Activated CD4-positive, alpha-beta memory T cell treated with anti-CD3 and anti-CD28 coated beads, Interleukin-2, amount 10 ng/mL, durations not matched to agents 7 days and 5 days (primary cell): ENCODE measurements at regions not wholly inside any gene's neighbourhood (a gene's known extent, or its start where the extent isn't known, plus 50 kb on each side); places are given as distances from the start of the nearest gene placed in this dataset.
"Not testable (repeated sequence)": the region's sequence is repeated elsewhere in the genome, so short reads cannot be mapped to it uniquely, and the experiment has no call there.

Experiments
- CTCF ChIA-PET: fragments of 350-600 bp; sonication (Branson Sonifier 250); formaldehyde crosslinking; loops from one replicate; lab custom pipeline; 2021; ENCODE audit warnings: antibody characterized with exemption, inconsistent platforms; lab: Charles Lee
- POLR2A ChIA-PET: fragments of 350-600 bp; sonication (Branson Sonifier 250); formaldehyde crosslinking; loops from one replicate; lab custom pipeline; 2021; ENCODE audit warnings: antibody characterized with exemption; lab: Charles Lee
- DNase-seq: peaks from one replicate; pipeline ENCODE4 v3.0.0-alpha.2; 2020
- H3K27ac Mint-ChIP-seq: one replicate; pipeline ENCODE4 v1.8.0; 2021; ENCODE audit warnings: mild to moderate bottlenecking, mixed read lengths
- H3K27me3 Mint-ChIP-seq: one replicate; pipeline ENCODE4 v1.8.0; 2021; ENCODE audit warnings: mixed read lengths
- H3K36me3 Mint-ChIP-seq: one replicate; pipeline ENCODE4 v1.8.0; 2021; ENCODE audit warnings: low read depth, mixed read lengths
- H3K4me1 Mint-ChIP-seq: one replicate; pipeline ENCODE4 v1.8.0; 2021; ENCODE audit warnings: mixed read lengths
- H3K4me3 Mint-ChIP-seq: one replicate; pipeline ENCODE4 v1.8.0; 2021; ENCODE audit warnings: mild to moderate bottlenecking, mixed read lengths
- H3K9me3 Mint-ChIP-seq: one replicate; pipeline ENCODE4 v1.8.0; 2021; ENCODE audit warnings: mixed read lengths

GRCh38 chr3:35437381-35437780 is 201.9 kb upstream of the ARPP21 start:
- Mint-ChIP-seq H3K4me1 (no peaks in the 10 kb centered on the region), H3K9me3 (peaks cover 2% of the 10 kb centered on the region), H3K27me3 (no peaks in the 10 kb centered on the region), H3K27ac (no peak overlapping the region), H3K4me3 (no peak overlapping the region), H3K36me3 (no peaks in the 10 kb centered on the region)
- CTCF ChIA-PET, result no interaction called here
- POLR2A ChIA-PET, result no interaction called here
- no peak for DNase-seq

GRCh38 chr3:35438101-35438500 is 201.2 kb upstream of the ARPP21 start:
- Mint-ChIP-seq H3K27me3 (no peaks in the 10 kb centered on the region), H3K4me1 (no peaks in the 10 kb centered on the region), H3K27ac (no peak overlapping the region), H3K9me3 (peaks cover 2% of the 10 kb centered on the region), H3K36me3 (no peaks in the 10 kb centered on the region), H3K4me3 (no peak overlapping the region)
- DNase-seq, result no peak
- CTCF ChIA-PET, result no interaction called here
- POLR2A ChIA-PET, result no interaction called here

GRCh38 chr3:35439663-35440062 is 199.7 kb upstream of the ARPP21 start:
- POLR2A ChIA-PET, result no interaction called here
- no peaks in the 10 kb centered on the region for H3K27me3 Mint-ChIP-seq
- no peak for DNase-seq
- H3K36me3 Mint-ChIP-seq, result no peaks in the 10 kb centered on the region
- peaks cover 2% of the 10 kb centered on the region for H3K9me3 Mint-ChIP-seq
- H3K4me3 Mint-ChIP-seq, result no peak overlapping the region
- no peak overlapping the region for H3K27ac Mint-ChIP-seq
- H3K4me1 Mint-ChIP-seq, result no peaks in the 10 kb centered on the region
- CTCF ChIA-PET, result no interaction called here

GRCh38 chr3:35440826-35441225 is 198.5 kb upstream of the ARPP21 start:
- no peaks in the 10 kb centered on the region for H3K27me3 Mint-ChIP-seq
- peaks cover 3% of the 10 kb centered on the region for H3K9me3 Mint-ChIP-seq
- no peaks in the 10 kb centered on the region for H3K36me3 Mint-ChIP-seq
- H3K27ac Mint-ChIP-seq, result no peak overlapping the region
- no peak for DNase-seq
- ChIA-PET POLR2A (no interaction called here), CTCF (no interaction called here)
- H3K4me1 Mint-ChIP-seq, result no peaks in the 10 kb centered on the region
- H3K4me3 Mint-ChIP-seq, result no peak overlapping the region

- Mint-ChIP-seq H3K4me3 (no peak overlapping the region), H3K9me3 (peaks cover 3% of the 10 kb centered on the region), H3K27me3 (no peaks in the 10 kb centered on the region), H3K27ac (no peak overlapping the region), H3K4me1 (no peaks in the 10 kb centered on the region), H3K36me3 (no peaks in the 10 kb centered on the region)
- CTCF ChIA-PET, result no interaction called here
- no peak for DNase-seq
- POLR2A ChIA-PET, result no interaction called here
Measured at GRCh38 chr3:35446896-35447295, 192.4 kb upstream of the ARPP21 start.

- Mint-ChIP-seq H3K4me3 (no peak overlapping the region), H3K9me3 (peaks cover 5% of the 10 kb centered on the region), H3K4me1 (no peaks in the 10 kb centered on the region), H3K27me3 (no peaks in the 10 kb centered on the region), H3K36me3 (no peaks in the 10 kb centered on the region), H3K27ac (no peak overlapping the region)
- DNase-seq, result no peak
- CTCF ChIA-PET, result no interaction called here
- POLR2A ChIA-PET, result no interaction called here
Measured at GRCh38 chr3:35448121-35448520, 191.2 kb upstream of the ARPP21 start.

GRCh38 chr3:35448681-35449080 is 190.6 kb upstream of the ARPP21 start:
- no peak overlapping the region for H3K4me3 Mint-ChIP-seq
- H3K36me3 Mint-ChIP-seq, result no peaks in the 10 kb centered on the region
- POLR2A ChIA-PET, result no interaction called here
- DNase-seq, result no peak
- H3K4me1 Mint-ChIP-seq, result no peaks in the 10 kb centered on the region
- no peaks in the 10 kb centered on the region for H3K27me3 Mint-ChIP-seq
- peaks cover 7% of the 10 kb centered on the region for H3K9me3 Mint-ChIP-seq
- CTCF ChIA-PET, result no interaction called here
- H3K27ac Mint-ChIP-seq, result no peak overlapping the region

GRCh38 chr3:35454819-35455218 is 184.5 kb upstream of the ARPP21 start:
- POLR2A ChIA-PET, H3K27ac Mint-ChIP-seq, H3K27me3 Mint-ChIP-seq, H3K4me1 Mint-ChIP-seq, H3K36me3 Mint-ChIP-seq, H3K4me3 Mint-ChIP-seq, CTCF ChIA-PET, DNase-seq: not testable (repeated sequence)
- peaks cover 18% of the 10 kb centered on the region for H3K9me3 Mint-ChIP-seq

- no peak overlapping the region for H3K27ac Mint-ChIP-seq
- no peaks in the 10 kb centered on the region for H3K36me3 Mint-ChIP-seq
- no peaks in the 10 kb centered on the region for H3K27me3 Mint-ChIP-seq
- DNase-seq, result no peak
- H3K9me3 Mint-ChIP-seq, result peaks cover 9% of the 10 kb centered on the region
- H3K4me1 Mint-ChIP-seq, result no peaks in the 10 kb centered on the region
- POLR2A ChIA-PET, result no interaction called here
- CTCF ChIA-PET, result no interaction called here
- no peak overlapping the region for H3K4me3 Mint-ChIP-seq
Measured at GRCh38 chr3:35473956-35474355, 165.4 kb upstream of the ARPP21 start.

GRCh38 chr3:35482566-35482965 is 156.8 kb upstream of the ARPP21 start:
- CTCF ChIA-PET, H3K4me1 Mint-ChIP-seq, H3K4me3 Mint-ChIP-seq, POLR2A ChIA-PET, DNase-seq, H3K36me3 Mint-ChIP-seq, H3K27me3 Mint-ChIP-seq, H3K27ac Mint-ChIP-seq: not testable (repeated sequence)
- peaks cover 10% of the 10 kb centered on the region for H3K9me3 Mint-ChIP-seq

- Mint-ChIP-seq H3K9me3 (peaks cover 9% of the 10 kb centered on the region), H3K36me3 (no peaks in the 10 kb centered on the region), H3K27me3 (no peaks in the 10 kb centered on the region), H3K4me3 (no peak overlapping the region), H3K27ac (no peak overlapping the region), H3K4me1 (no peaks in the 10 kb centered on the region)
- DNase-seq, result no peak
- POLR2A ChIA-PET, result no interaction called here
- CTCF ChIA-PET, result no interaction called here
Measured at GRCh38 chr3:35483131-35483530, 156.2 kb upstream of the ARPP21 start.

GRCh38 chr3:35484929-35485530 is 154.3 kb upstream of the ARPP21 start:
- no peaks in the 10 kb centered on the region for H3K4me1 Mint-ChIP-seq
- H3K27me3 Mint-ChIP-seq, result no peaks in the 10 kb centered on the region
- DNase-seq, result no peak
- H3K9me3 Mint-ChIP-seq, result peaks cover 9% of the 10 kb centered on the region
- H3K4me3 Mint-ChIP-seq, result no peak overlapping the region
- POLR2A ChIA-PET, result no interaction called here
- H3K36me3 Mint-ChIP-seq, result no peaks in the 10 kb centered on the region
- CTCF ChIA-PET, result no interaction called here
- no peak overlapping the region for H3K27ac Mint-ChIP-seq

- POLR2A ChIA-PET, result no interaction called here
- no peak overlapping the region for H3K27ac Mint-ChIP-seq
- H3K9me3 Mint-ChIP-seq, result peaks cover 5% of the 10 kb centered on the region
- H3K27me3 Mint-ChIP-seq, result no peaks in the 10 kb centered on the region
- H3K4me3 Mint-ChIP-seq, result no peak overlapping the region
- H3K36me3 Mint-ChIP-seq, result no peaks in the 10 kb centered on the region
- no peaks in the 10 kb centered on the region for H3K4me1 Mint-ChIP-seq
- CTCF ChIA-PET, result no interaction called here
- no peak for DNase-seq
Measured at GRCh38 chr3:35486295-35486694, 153.0 kb upstream of the ARPP21 start.

GRCh38 chr3:35487376-35487775 is 151.9 kb upstream of the ARPP21 start:
- ChIA-PET POLR2A (no interaction called here), CTCF (no interaction called here)
- H3K4me1 Mint-ChIP-seq, result no peaks in the 10 kb centered on the region
- H3K36me3 Mint-ChIP-seq, result no peaks in the 10 kb centered on the region
- H3K4me3 Mint-ChIP-seq, result no peak overlapping the region
- no peak for DNase-seq
- H3K9me3 Mint-ChIP-seq, result peaks cover 5% of the 10 kb centered on the region
- H3K27ac Mint-ChIP-seq, result no peak overlapping the region
- no peaks in the 10 kb centered on the region for H3K27me3 Mint-ChIP-seq
